C4-2B (cell line): ENCODE measurements at regions not wholly inside any gene's neighbourhood (a gene's known extent, or its start where the extent isn't known, plus 50 kb on each side); places are given as distances from the start of the nearest gene placed in this dataset.

Experiments
- H3K27ac ChIP-seq: fragments of 450-650 bp; 2 replicates; pipeline ENCODE4 v1.5.1; 2017
- CTCF ChIP-seq: fragments of 450-650 bp; conservative IDR thresholded peaks from 2 replicates; pipeline ENCODE4 v1.5.1; 2017; ENCODE audit warnings: mild to moderate bottlenecking
- ZFX ChIP-seq: fragments of 450-650 bp; IDR thresholded peaks from 2 replicates; pipeline ENCODE4 v1.6.1; 2017

- TF ChIP-seq ZFX (no peak), CTCF (no peak)
Observed at GRCh38 chr7:33691180-33691579, 214.2 kb upstream of the BMPER start.

GRCh38 chr7:33692956-33693355 is 212.4 kb upstream of the BMPER start:
- TF ChIP-seq ZFX = no peak
- no peak for TF ChIP-seq CTCF
- no peak overlapping the region for H3K27ac ChIP-seq

More at GRCh38 chr7:33691180-33691579, 214.2 kb upstream of the BMPER start:
- no peak overlapping the region for H3K27ac ChIP-seq

- H3K27ac ChIP-seq = no peak overlapping the region
- TF ChIP-seq CTCF (no peak), ZFX (no peak)
Observed at GRCh38 chr7:33694006-33694405, 211.3 kb upstream of the BMPER start.

- no peak for TF ChIP-seq ZFX
- no peak for TF ChIP-seq CTCF
- no peak overlapping the region for H3K27ac ChIP-seq
Observed at GRCh38 chr7:33697616-33698015, 207.7 kb upstream of the BMPER start.

- no peak for TF ChIP-seq CTCF
- TF ChIP-seq ZFX = no peak
- no peak overlapping the region for H3K27ac ChIP-seq
Observed at GRCh38 chr7:33698041-33698440, 207.3 kb upstream of the BMPER start.

- TF ChIP-seq ZFX (no peak), CTCF (no peak)
- no peak overlapping the region for H3K27ac ChIP-seq
Observed at GRCh38 chr7:33698692-33699128, 206.6 kb upstream of the BMPER start.

GRCh38 chr7:33700001-33700899 is 205.1 kb upstream of the BMPER start:
- no peak overlapping the region for H3K27ac ChIP-seq
- TF ChIP-seq CTCF (no peak), ZFX (no peak)
